GM12878 (cell line): ENCODE measurements at regions not wholly inside any gene's neighbourhood (a gene's known extent, or its start where the extent isn't known, plus 50 kb on each side); places are given as distances from the start of the nearest gene placed in this dataset.

ENCODE experiments used
- ATAC-seq: fragments of 200-7000 bp; cut with Tn5 transposase; 3 replicates; pipeline ENCODE4 v1.9.1; 2020; ENCODE audit warnings: mild to moderate bottlenecking, moderate library complexity
- BruUV-seq: library from RNA; stranded (reverse); fragments of 400-500 nt; replicated peaks from 2 replicates; lab custom pipeline; 2021; lab: Mats Ljungman, UMichigan
- CTCF ChIA-PET: fragments of 300-600 bp; sonication (Branson Sonifier 250); formaldehyde crosslinking; extraction: SDS; loops from one replicate; lab custom pipeline; 2021; ENCODE audit warnings: inconsistent platforms; lab: Yijun Ruan, JAX
- POLR2A ChIA-PET: fragments of 350-600 bp; formaldehyde crosslinking; extraction: SDS; loops from one replicate; lab custom pipeline; 2021; ENCODE audit warnings: inconsistent platforms; lab: Charles Lee
- RAD21 ChIA-PET: fragments of 300-600 bp; sonication (Branson Sonifier 250); formaldehyde crosslinking; loops from one replicate; lab custom pipeline; 2023; ENCODE audit warnings: antibody characterized with exemption; ENCODE audit not compliant: unreplicated experiment; lab: Charles Lee
- SMC1A ChIA-PET: fragments of 300-600 bp; sonication (Branson Sonifier 250); formaldehyde crosslinking; loops from one replicate; lab custom pipeline; 2023; ENCODE audit not compliant: unreplicated experiment, uncharacterized antibody; lab: Charles Lee
- DNase-seq: peaks from one replicate; pipeline ENCODE4 v3.0.0-alpha.2; 2011; ENCODE audit warnings: low read depth, low spot score
- FAIRE-seq: peaks from 3 replicates; lab custom pipeline; 2011; peaks lifted over from hg19 to GRCh38; lab: Jason Lieb, UNC
- H2AFZ ChIP-seq: 2 replicates; pipeline ENCODE4 v1.6.0; 2011; ENCODE audit warnings: low read depth, low read length, control low read depth; ENCODE audit not compliant: control insufficient read depth
- H3K27ac ChIP-seq: 2 replicates; pipeline ENCODE4 v1.5.1; 2011; ENCODE audit warnings: control low read depth; ENCODE audit not compliant: control insufficient read depth, insufficient read depth
- H3K27me3 ChIP-seq, 2 experiments: replicated peaks in 1 of 2; 2 replicates each; pipeline versions ENCODE4 v1.6.0 to v1.6.1; 2011; ENCODE audit warnings: low read length in 1 of 2; ENCODE audit not compliant: control insufficient read depth in 2 of 2, insufficient read depth in 2 of 2
- H3K36me3 ChIP-seq, 2 experiments: 2 replicates each; pipeline ENCODE4 v1.5.1; 2011; ENCODE audit warnings: low read length in 1 of 2; ENCODE audit not compliant: control insufficient read depth in 2 of 2, insufficient read depth in 2 of 2
- H3K4me1 ChIP-seq: 2 replicates; pipeline ENCODE4 v1.6.1; 2011; ENCODE audit warnings: mild to moderate bottlenecking, low read length, moderate library complexity, mixed read lengths; ENCODE audit not compliant: control insufficient read depth, insufficient read depth
- H3K4me2 ChIP-seq: 2 replicates; pipeline ENCODE4 v1.6.0; 2011; ENCODE audit warnings: control low read depth; ENCODE audit not compliant: control insufficient read depth, insufficient read depth
- H3K4me3 ChIP-seq: fragments of 200-600 bp; sonication (generic); 2 replicates; pipeline ENCODE4 v1.5.1; 2016
- H3K79me2 ChIP-seq: 2 replicates; pipeline ENCODE4 v1.6.0; 2011; ENCODE audit warnings: low read length; ENCODE audit not compliant: control insufficient read depth, insufficient read depth
- H3K9ac ChIP-seq: 2 replicates; pipeline ENCODE4 v1.8.0; 2011; ENCODE audit warnings: low read length, control low read depth, mixed read lengths; ENCODE audit not compliant: control insufficient read depth, insufficient read depth
- H3K9me3 ChIP-seq: replicated peaks from 3 replicates; pipeline ENCODE4 v1.5.1; 2011; ENCODE audit warnings: mild to moderate bottlenecking, low read length; ENCODE audit not compliant: control insufficient read depth, insufficient read depth
- H4K20me1 ChIP-seq: 2 replicates; pipeline ENCODE4 v1.6.0; 2011; ENCODE audit not compliant: control insufficient read depth, insufficient read depth
- ASH2L ChIP-seq: fragments of 300-600, 200-600 bp; sonication (generic); IDR thresholded peaks from 2 replicates; pipeline ENCODE4 v1.6.1; 2017; ENCODE audit warnings: low read depth, mild to moderate bottlenecking, borderline replicate concordance
- CHD2 ChIP-seq: IDR thresholded peaks from 2 replicates; pipeline ENCODE4 v1.6.1; 2011; ENCODE audit warnings: low read depth, low read length, improper control_type of control experiment, borderline replicate concordance
- EGR1 ChIP-seq, 2 experiments: IDR thresholded peaks; 1 replicate in 1 of 2; 2 replicates in 1 of 2; pipeline ENCODE4 v1.6.1; 2011 to 2012; ENCODE audit warnings: low read depth in 2 of 2, low read length in 2 of 2, borderline replicate concordance in 1 of 2, mild to moderate bottlenecking in 1 of 2, moderate library complexity in 1 of 2
- ETV6 ChIP-seq, 2 experiments: fragments of 450-650 bp in 1 of 2; IDR thresholded peaks in 1 of 2; conservative IDR thresholded peaks in 1 of 2; 2 replicates each; pipeline ENCODE4 v1.6.1; 2014; ENCODE audit warnings: antibody characterized with exemption in 1 of 2, borderline replicate concordance in 1 of 2, low read depth in 1 of 2, mild to moderate bottlenecking in 1 of 2, moderate library complexity in 1 of 2
- IKZF2 ChIP-seq, 2 experiments: fragments of 450-650 bp; IDR thresholded peaks; 2 replicates each; pipeline ENCODE4 v1.6.1; 2017; ENCODE audit warnings: mild to moderate bottlenecking in 2 of 2, moderate library complexity in 2 of 2
- JUNB ChIP-seq: IDR thresholded peaks from 2 replicates; pipeline ENCODE4 v1.6.1; 2016; ENCODE audit warnings: antibody characterized with exemption, mild to moderate bottlenecking
- KAT2A ChIP-seq: conservative IDR thresholded peaks from 2 replicates; pipeline ENCODE4 v1.6.1; 2011; ENCODE audit warnings: low read depth, low read length; ENCODE audit not compliant: control insufficient read depth
- RB1 ChIP-seq: fragments of 450-650 bp; formaldehyde crosslinking; IDR thresholded peaks from 2 replicates; pipeline ENCODE4 v1.6.1; 2017; ENCODE audit warnings: mild to moderate bottlenecking, borderline replicate concordance
- RCOR1 ChIP-seq: conservative IDR thresholded peaks from 2 replicates; pipeline ENCODE4 v1.6.1; 2012; ENCODE audit warnings: low read depth, low read length, improper control_type of control experiment
- RFX5 ChIP-seq: IDR thresholded peaks from 2 replicates; pipeline ENCODE4 v1.6.1; 2011; ENCODE audit warnings: low read depth, low read length, improper control_type of control experiment
- SMC3 ChIP-seq: IDR thresholded peaks from 2 replicates; pipeline ENCODE4 v1.6.1; 2011; ENCODE audit warnings: low read length, improper control_type of control experiment, borderline replicate concordance
- SP1 ChIP-seq: IDR thresholded peaks from one replicate; pipeline ENCODE4 v1.6.1; 2011; ENCODE audit warnings: low read depth, low read length
- SPI1 ChIP-seq: IDR thresholded peaks from 2 replicates; pipeline ENCODE4 v1.6.1; 2011; ENCODE audit warnings: low read depth, mild to moderate bottlenecking, low read length, moderate library complexity, borderline replicate concordance; ENCODE audit not compliant: insufficient read depth
- SUZ12 ChIP-seq: fragments of 200-600 bp; sonication (generic); IDR thresholded peaks from one replicate; pipeline ENCODE4 v1.6.1; 2018; ENCODE audit warnings: antibody characterized with exemption, mild to moderate bottlenecking; ENCODE audit not compliant: unreplicated experiment
- TCF3 ChIP-seq: IDR thresholded peaks from 2 replicates; pipeline ENCODE4 v1.6.1; 2012; ENCODE audit warnings: low read depth, mild to moderate bottlenecking, low read length, borderline replicate concordance; ENCODE audit not compliant: insufficient read depth
- USF2 ChIP-seq: IDR thresholded peaks from 2 replicates; pipeline ENCODE4 v1.6.1; 2011; ENCODE audit warnings: low read depth, low read length, improper control_type of control experiment, borderline replicate concordance
- ZNF384 ChIP-seq: IDR thresholded peaks from 2 replicates; pipeline ENCODE4 v1.6.1; 2012; ENCODE audit warnings: low read depth, mild to moderate bottlenecking, low read length, improper control_type of control experiment, borderline replicate concordance
- WGBS: methylation state at CpG from one replicate; pipeline ENCODE4 v1.1.6; 2016; ENCODE audit warnings: low lambda C conversion rate; ENCODE audit not compliant: insufficient replicate concordance, insufficient coverage; ENCODE audit errors: missing lambda C conversion rate; 5-methylcytosine and 5-hydroxymethylcytosine counted together
- in situ Hi-C: fragments of 300-500 bp; cut with MboI; formaldehyde crosslinking; loops from 9 replicates; pipeline ENCODE4 v1.14.3; 2018; ENCODE audit warnings: mixed read lengths
- intact Hi-C: fragments of 100-400 bp; cut with micrococcal nuclease; formaldehyde crosslinking; loops from one replicate; pipeline ENCODE4 v1.14.2; 2022; ENCODE audit not compliant: unreplicated experiment
- TF ChIP-seq, protein P1 (sequence below): IDR thresholded peaks from 2 replicates; pipeline ENCODE4 v1.6.1; 2012; ENCODE audit warnings: low read length, inconsistent platforms

DNA sequence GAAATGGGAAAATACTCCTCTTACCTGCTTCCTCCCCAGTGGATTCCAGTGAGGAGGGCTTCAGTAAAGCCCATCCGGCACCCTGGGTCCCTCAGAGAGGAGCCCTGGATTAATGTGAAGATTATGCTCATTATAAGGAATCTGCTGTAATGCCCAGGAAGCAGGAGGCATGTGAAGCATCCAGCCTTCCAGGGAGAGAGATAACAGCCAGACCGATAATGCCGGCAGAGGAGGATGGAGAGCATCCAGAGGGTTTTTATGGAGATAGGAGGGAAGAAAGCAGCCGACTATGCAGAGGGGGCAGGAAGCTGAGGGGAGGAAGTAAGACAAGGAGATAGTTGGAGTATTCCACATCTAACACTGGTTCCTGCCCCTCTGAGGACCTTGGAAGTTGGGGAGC is 53.7 kb upstream of the TMEM132E start (continued):
- TF ChIP-seq ETV6 (conservative IDR thresholded peaks at IDR 0.05 in 1 of 2, IDR thresholded peaks at IDR 0.05 in 1 of 2; ENCODE audit: borderline replicate concordance in 1 of 2, low read depth in 1 of 2) (no peak), SMC3 (no peak), TCF3 (no peak), ASH2L (no peak), RB1 (no peak), RCOR1 (no peak), KAT2A (no peak)

DNA sequence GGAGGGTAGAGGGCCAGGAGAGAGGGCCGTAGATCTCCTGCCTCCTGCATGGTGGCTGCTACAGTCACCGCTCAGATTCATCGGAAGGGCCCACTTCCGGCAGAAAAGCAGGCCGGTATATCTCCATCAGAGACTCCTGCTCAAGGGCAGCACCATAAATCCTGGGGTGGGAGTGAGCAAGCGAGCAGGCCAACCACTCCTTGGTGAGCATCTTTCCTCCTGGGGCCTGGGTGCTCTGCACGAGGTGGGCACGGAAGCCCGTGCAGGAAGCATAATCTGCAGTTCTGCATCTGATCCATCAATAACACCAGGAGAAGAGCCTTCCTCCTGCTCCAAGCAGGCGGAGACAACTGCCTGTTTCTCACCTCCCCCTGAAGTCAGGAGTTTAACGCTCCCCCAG is 57.4 kb upstream of the TMEM132E start:
- FAIRE-seq (no peak), ATAC-seq (no peak), DNase-seq (no peak)
- Histone ChIP-seq H4K20me1 (no peaks in the 10 kb centered on the region; the same call in 1 of the 2 replicates), H3K4me2 (no peak overlapping the region), H3K4me3 (no peak overlapping the region), H3K9ac (no peak overlapping the region), H3K9me3 (no peaks in the 10 kb centered on the region), H2AFZ (no peak overlapping the region), H3K27me3 (peaks cover 0 to 3% of the 10 kb centered on the region in 2 experiments; a peak in 2 of 4 replicates), H3K36me3 (no peaks in the 10 kb centered on the region), H3K27ac (no peak overlapping the region), H3K4me1 (no peaks in the 10 kb centered on the region), H3K79me2 (no peaks in the 10 kb centered on the region)
- RAD21 ChIA-PET: no interaction called here
- no TSS peak for BruUV-seq
- WGBS: 52% methylated on average over 11 of the region's 11 CpGs
- TF ChIP-seq JUNB (no peak), USF2 (no peak), CHD2 (no peak), EGR1 (IDR thresholded peaks at IDR 0.05; ENCODE audit: borderline replicate concordance in 1 of 2, low read depth in 2 of 2, low read length in 2 of 2) (no peak), RFX5 (no peak), SP1 (no peak), ZNF384 (no peak), RB1 (no peak), SUZ12 (no peak), IKZF2 (IDR thresholded peaks at IDR 0.05) (no peak), SPI1 (no peak)
- TF ChIP-seq, protein P1, sequence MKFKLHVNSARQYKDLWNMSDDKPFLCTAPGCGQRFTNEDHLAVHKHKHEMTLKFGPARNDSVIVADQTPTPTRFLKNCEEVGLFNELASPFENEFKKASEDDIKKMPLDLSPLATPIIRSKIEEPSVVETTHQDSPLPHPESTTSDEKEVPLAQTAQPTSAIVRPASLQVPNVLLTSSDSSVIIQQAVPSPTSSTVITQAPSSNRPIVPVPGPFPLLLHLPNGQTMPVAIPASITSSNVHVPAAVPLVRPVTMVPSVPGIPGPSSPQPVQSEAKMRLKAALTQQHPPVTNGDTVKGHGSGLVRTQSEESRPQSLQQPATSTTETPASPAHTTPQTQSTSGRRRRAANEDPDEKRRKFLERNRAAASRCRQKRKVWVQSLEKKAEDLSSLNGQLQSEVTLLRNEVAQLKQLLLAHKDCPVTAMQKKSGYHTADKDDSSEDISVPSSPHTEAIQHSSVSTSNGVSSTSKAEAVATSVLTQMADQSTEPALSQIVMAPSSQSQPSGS: no peak
- SMC1A ChIA-PET: no interaction called here
- POLR2A ChIA-PET: no interaction called here
- CTCF ChIA-PET: interaction anchor here (1.2 kb wide), 1 partner anchor 20 kb away, joined by 3 read pairs; no protein-coding TSS in a partner anchor
- in situ Hi-C loops (no loop called here), intact Hi-C loops (no loop called here)
